H9 (cell line): ENCODE measurements at regions not wholly inside any gene's neighbourhood (a gene's known extent, or its start where the extent isn't known, plus 50 kb on each side); places are given as distances from the start of the nearest gene placed in this dataset.

Experiments used
- DNase-seq: peaks from one replicate; pipeline ENCODE4 v3.0.0-alpha.2; 2017
- H2AFZ ChIP-seq: one replicate; pipeline ENCODE4 v1.6.1; 2013; ENCODE audit warnings: mild to moderate bottlenecking, low read length, control low read depth, moderate library complexity
- H2AK5ac ChIP-seq: 2 replicates; pipeline ENCODE4 v1.6.1; 2013; ENCODE audit warnings: low read length, control low read depth, mixed read lengths; ENCODE audit not compliant: insufficient read length
- H2BK120ac ChIP-seq: one replicate; pipeline ENCODE4 v1.6.1; 2013; ENCODE audit warnings: low read depth, mild to moderate bottlenecking, low read length, control low read depth, inconsistent platforms; ENCODE audit not compliant: poor library complexity, severe bottlenecking
- H2BK12ac ChIP-seq: 2 replicates; pipeline ENCODE4 v1.6.1; 2013; ENCODE audit warnings: low read length, control low read depth, mixed read lengths, low read depth; ENCODE audit not compliant: insufficient read length
- H2BK15ac ChIP-seq: 2 replicates; pipeline ENCODE4 v1.6.1; 2013; ENCODE audit warnings: low read depth, low read length, control low read depth
- H2BK20ac ChIP-seq: one replicate; pipeline ENCODE4 v1.6.1; 2013; ENCODE audit warnings: low read depth, mild to moderate bottlenecking, low read length, control low read depth, inconsistent platforms; ENCODE audit not compliant: poor library complexity, severe bottlenecking
- H2BK5ac ChIP-seq: 2 replicates; pipeline ENCODE4 v1.6.1; 2013; ENCODE audit warnings: low read length, control low read depth, mixed read lengths; ENCODE audit not compliant: insufficient read length
- H3K14ac ChIP-seq: 2 replicates; pipeline ENCODE4 v1.6.1; 2013; ENCODE audit warnings: low read length, control low read depth; ENCODE audit not compliant: insufficient read depth
- H3K18ac ChIP-seq: 2 replicates; pipeline ENCODE4 v1.6.1; 2013; ENCODE audit warnings: low read depth, mild to moderate bottlenecking, mixed read lengths, low read length, control low read depth; ENCODE audit not compliant: insufficient read length
- H3K23ac ChIP-seq: 2 replicates; pipeline ENCODE4 v1.6.1; 2013; ENCODE audit warnings: low read length, control low read depth, mixed read lengths, low read depth; ENCODE audit not compliant: insufficient read length
- H3K23me2 ChIP-seq: 2 replicates; pipeline ENCODE4 v1.6.1; 2013; ENCODE audit warnings: low read depth, mild to moderate bottlenecking, mixed read lengths, low read length, control low read depth; ENCODE audit not compliant: insufficient read length, poor library complexity, severe bottlenecking
- H3K27ac ChIP-seq: 2 replicates; pipeline ENCODE4 v1.5.1; 2013; ENCODE audit warnings: low read length, control low read depth, mixed read lengths, low read depth; ENCODE audit not compliant: insufficient read length
- H3K27me3 ChIP-seq: 2 replicates; pipeline ENCODE4 v1.6.1; 2013; ENCODE audit warnings: low read length, control low read depth, inconsistent platforms; ENCODE audit not compliant: insufficient read depth
- H3K4ac ChIP-seq: 2 replicates; pipeline ENCODE4 v1.6.1; 2013; ENCODE audit warnings: low read depth, mild to moderate bottlenecking, control low read depth, inconsistent platforms, low read length, moderate library complexity
- H3K4me1 ChIP-seq: 2 replicates; pipeline ENCODE4 v1.6.1; 2013; ENCODE audit warnings: low read length, control low read depth, inconsistent platforms; ENCODE audit not compliant: insufficient read depth
- H3K4me2 ChIP-seq: 2 replicates; pipeline ENCODE4 v1.6.1; 2013; ENCODE audit warnings: low read length, control low read depth, mixed read lengths; ENCODE audit not compliant: insufficient read length, insufficient read depth
- H3K56ac ChIP-seq: 2 replicates; pipeline ENCODE4 v1.6.1; 2013; ENCODE audit warnings: low read depth, mild to moderate bottlenecking, mixed read lengths, low read length, control low read depth; ENCODE audit not compliant: insufficient read length
- H3K79me1 ChIP-seq: 2 replicates; pipeline ENCODE4 v1.6.1; 2013; ENCODE audit warnings: low read depth, mild to moderate bottlenecking, moderate library complexity, low read length, control low read depth, inconsistent platforms; ENCODE audit not compliant: insufficient read depth, poor library complexity, severe bottlenecking
- H3K79me2 ChIP-seq: 2 replicates; pipeline ENCODE4 v1.6.1; 2013; ENCODE audit warnings: low read length, control low read depth, inconsistent platforms; ENCODE audit not compliant: insufficient read depth
- H3K9ac ChIP-seq: 2 replicates; pipeline ENCODE4 v1.6.1; 2013; ENCODE audit warnings: low read length, control low read depth, mixed read lengths; ENCODE audit not compliant: insufficient read length; ENCODE audit errors: extremely low read depth
- H3K9me3 ChIP-seq: one replicate; pipeline ENCODE4 v1.6.1; 2013; ENCODE audit warnings: low read depth, low read length, inconsistent platforms; ENCODE audit not compliant: control insufficient read depth
- H3T11ph ChIP-seq: one replicate; pipeline ENCODE4 v1.6.1; 2013; ENCODE audit warnings: mild to moderate bottlenecking, low read length, control low read depth, inconsistent platforms
- H4K20me1 ChIP-seq: one replicate; pipeline ENCODE4 v1.6.1; 2013; ENCODE audit not compliant: control insufficient read depth, insufficient read length, insufficient read depth
- H4K5ac ChIP-seq: 2 replicates; pipeline ENCODE4 v1.6.1; 2013; ENCODE audit warnings: low read depth, mild to moderate bottlenecking, mixed read lengths, low read length, control low read depth; ENCODE audit not compliant: insufficient read length
- H4K8ac ChIP-seq: replicated peaks from 2 replicates; pipeline ENCODE4 v1.6.1; 2013; ENCODE audit warnings: low read length, control low read depth, mixed read lengths, low read depth; ENCODE audit not compliant: insufficient read length
- H4K91ac ChIP-seq: 2 replicates; pipeline ENCODE4 v1.6.1; 2013; ENCODE audit warnings: low read depth, mild to moderate bottlenecking, moderate library complexity, mixed read lengths, low read length, control low read depth; ENCODE audit not compliant: insufficient read length
- H3K27ac Mint-ChIP-seq, 3 experiments: 2 replicates in 2 of 3; 3 replicates in 1 of 3; pipeline ENCODE4 v1.8.0; 2020 to 2021; ENCODE audit warnings: mixed read lengths in 3 of 3, mild to moderate bottlenecking in 1 of 3, moderate library complexity in 1 of 3
- H3K27me3 Mint-ChIP-seq: 2 replicates; pipeline ENCODE4 v1.8.0; 2021; ENCODE audit warnings: low read depth, mild to moderate bottlenecking, moderate library complexity, mixed read lengths
- H3K36me3 Mint-ChIP-seq, 3 experiments: 2 replicates in 2 of 3; 3 replicates in 1 of 3; pipeline ENCODE4 v1.8.0; 2020 to 2021; ENCODE audit warnings: low read depth in 3 of 3, mixed read lengths in 3 of 3; ENCODE audit not compliant: insufficient read depth in 1 of 3
- H3K4me1 Mint-ChIP-seq, 2 experiments: 2 replicates each; pipeline ENCODE4 v1.8.0; 2020; ENCODE audit warnings: mixed read lengths in 2 of 2
- H3K4me3 Mint-ChIP-seq, 2 experiments: 2 replicates in 1 of 2; 3 replicates in 1 of 2; pipeline ENCODE4 v1.8.0; 2020 to 2021; ENCODE audit warnings: mild to moderate bottlenecking in 2 of 2, mixed read lengths in 2 of 2, moderate library complexity in 1 of 2
- H3K9me3 Mint-ChIP-seq, 2 experiments: 2 replicates in 1 of 2; 3 replicates in 1 of 2; pipeline ENCODE4 v1.8.0; 2020; ENCODE audit warnings: mild to moderate bottlenecking in 2 of 2, mixed read lengths in 2 of 2, moderate library complexity in 1 of 2
- CTCF ChIP-seq: fragments of 200-600 bp; sonication (generic); conservative IDR thresholded peaks from 3 replicates; pipeline ENCODE4 v1.8.0; 2021; ENCODE audit warnings: antibody characterized with exemption, mild to moderate bottlenecking
- WGBS: extraction: QIAGEN DNeasy Blood & Tissue Kit; methylation state at CpG from one replicate; pipeline ENCODE4 v1.1.7; 2013; ENCODE audit warnings: missing lambda C conversion rate, low lambda C conversion rate, mixed read lengths; ENCODE audit not compliant: insufficient read length; ENCODE audit errors: extremely low coverage; 5-methylcytosine and 5-hydroxymethylcytosine counted together

- H2BK120ac ChIP-seq = no peak overlapping the region
- no peaks in the 10 kb centered on the region for H3K79me2 ChIP-seq
- H3K4me2 ChIP-seq = no peak overlapping the region
- H3K79me1 ChIP-seq = no peaks in the 10 kb centered on the region
- no peaks in the 10 kb centered on the region for H3K4me1 ChIP-seq
- no peak overlapping the region for H2BK12ac ChIP-seq
- H2BK5ac ChIP-seq = no peak overlapping the region
- no peak overlapping the region for H3K27ac ChIP-seq
- H4K91ac ChIP-seq = no peak overlapping the region
- TF ChIP-seq CTCF = no peak
- Mint-ChIP-seq H3K9me3 (peaks cover 3 to 15% of the 10 kb centered on the region in 2 experiments), H3K4me3 (no peak overlapping the region), H3K4me1 (peaks cover 8 to 22% of the 10 kb centered on the region in 2 experiments), H3K27ac (no peak overlapping the region), H3K36me3 (peaks cover 0 to 11% (median 3%) of the 10 kb centered on the region in 3 experiments; a peak in 2 of 7 replicates), H3K27me3 (no peaks in the 10 kb centered on the region; the same call in 1 of the 2 replicates)
- no peak overlapping the region for H4K5ac ChIP-seq
- no peak overlapping the region for H3K18ac ChIP-seq
- no peaks in the 10 kb centered on the region for H3K27me3 ChIP-seq
- H3K23me2 ChIP-seq = no peaks in the 10 kb centered on the region
- no peak overlapping the region for H2AK5ac ChIP-seq
- H3K9me3 ChIP-seq = no peaks in the 10 kb centered on the region
- H2AFZ ChIP-seq = no peak overlapping the region
- H2BK20ac ChIP-seq = no peak overlapping the region
- no peak overlapping the region for H4K8ac ChIP-seq
- no peaks in the 10 kb centered on the region for H4K20me1 ChIP-seq
- H2BK15ac ChIP-seq = no peak overlapping the region
- no peak overlapping the region for H3K23ac ChIP-seq
- H3K14ac ChIP-seq = no peak overlapping the region
- DNase-seq = no peak
- no peak overlapping the region for H3K4ac ChIP-seq
- H3K56ac ChIP-seq = no peak overlapping the region
- no CpG with 5 or more reads among the region's 1 CpG for WGBS
- H3T11ph ChIP-seq = no peak overlapping the region
- no peak overlapping the region for H3K9ac ChIP-seq
These were observed 849.4 kb upstream of the GHITM start for GRCh38 chr10:83289948-83290347.
